ENCODE measurements at regions not wholly inside any gene's neighbourhood (a gene's known extent, or its start where the extent isn't known, plus 50 kb on each side); places are given as distances from the start of the nearest gene placed in this dataset.

GRCh38 chr5:159702301-159702700 is 214.0 kb upstream of the ADRA1B start:
- no peak for DNase-seq (ENCODE audit: low spot score)

- DNase-seq (ENCODE audit: low spot score), result no peak
Observed at GRCh38 chr5:159702826-159703225, 213.5 kb upstream of the ADRA1B start.

GRCh38 chr5:159704160-159704559 is 212.1 kb upstream of the ADRA1B start:
- DNase-seq (ENCODE audit: low spot score), result no peak

- no peak for DNase-seq (ENCODE audit: low spot score)
Observed at GRCh38 chr5:159705948-159706347, 210.3 kb upstream of the ADRA1B start.

- DNase-seq (ENCODE audit: low spot score), result no peak
Observed at GRCh38 chr5:159708090-159708489, 208.2 kb upstream of the ADRA1B start.

- no peak for DNase-seq (ENCODE audit: low spot score)
Observed at GRCh38 chr5:159712672-159713071, 203.6 kb upstream of the ADRA1B start.

GRCh38 chr5:159713254-159713653 is 203.0 kb upstream of the ADRA1B start:
- DNase-seq (ENCODE audit: low spot score), result no peak

- DNase-seq (ENCODE audit: low spot score), result no peak
Observed at GRCh38 chr5:159713773-159714172, 202.5 kb upstream of the ADRA1B start.

- no peak for DNase-seq (ENCODE audit: low spot score)
Observed at GRCh38 chr5:159725475-159725874, 190.8 kb upstream of the ADRA1B start.

- DNase-seq (ENCODE audit: low spot score), result no peak
Observed at GRCh38 chr5:159727167-159727566, 189.1 kb upstream of the ADRA1B start.

GRCh38 chr5:159730285-159730684 is 186.0 kb upstream of the ADRA1B start:
- no peak for DNase-seq (ENCODE audit: low spot score)

- no peak for DNase-seq (ENCODE audit: low spot score)
Observed at GRCh38 chr5:159732220-159732619, 184.1 kb upstream of the ADRA1B start.

GRCh38 chr5:159734366-159734765 is 181.9 kb upstream of the ADRA1B start:
- DNase-seq (ENCODE audit: low spot score), result no peak

GRCh38 chr5:159735036-159735435 is 181.2 kb upstream of the ADRA1B start:
- no peak for DNase-seq (ENCODE audit: low spot score)

- no peak for DNase-seq (ENCODE audit: low spot score)
Observed at GRCh38 chr5:159735749-159736660, 180.3 kb upstream of the ADRA1B start.

- no peak for DNase-seq (ENCODE audit: low spot score)
Observed at GRCh38 chr5:159736844-159737243, 179.4 kb upstream of the ADRA1B start.

- DNase-seq (ENCODE audit: low spot score), result no peak
Observed at GRCh38 chr5:159737263-159737662, 179.0 kb upstream of the ADRA1B start.

- DNase-seq (ENCODE audit: low spot score), result no peak
Observed at GRCh38 chr5:159741829-159742322, 174.4 kb upstream of the ADRA1B start.

GRCh38 chr5:159743234-159743633 is 173.0 kb upstream of the ADRA1B start:
- no peak for DNase-seq (ENCODE audit: low spot score)

GRCh38 chr5:159746707-159747106 is 169.6 kb upstream of the ADRA1B start:
- no peak for DNase-seq (ENCODE audit: low spot score)

- no peak for DNase-seq (ENCODE audit: low spot score)
Observed at GRCh38 chr5:159749146-159749545, 167.1 kb upstream of the ADRA1B start.

- DNase-seq (ENCODE audit: low spot score), result no peak
Observed at GRCh38 chr5:159750226-159750625, 166.1 kb upstream of the ADRA1B start.

- DNase-seq (ENCODE audit: low spot score), result no peak
Observed at GRCh38 chr5:159751459-159751858, 164.8 kb upstream of the ADRA1B start.

Measured in CD4-positive, alpha-beta T cell treated with Interleukin-6 at 100 ng/mL for 8 hours (primary cell).